ENCODE measurements at regions not wholly inside any gene's neighbourhood (a gene's known extent, or its start where the extent isn't known, plus 50 kb on each side); places are given as distances from the start of the nearest gene placed in this dataset.
A peak's percentile ranks its signal among the peaks of the same experiment; 100 is the strongest.

GRCh38 chr1:39085174-39085573 lies 59.0 kb downstream of the NDUFS5 start:
- Mint-ChIP-seq H3K4me3 (no peak overlapping the region), H3K4me1 (peaks cover 7% of the 10 kb centered on the region), H3K27me3 (peaks cover 41% of the 10 kb centered on the region), H3K27ac (ENCODE audit: low read depth) (no peak overlapping the region), H3K9me3 (no peaks in the 10 kb centered on the region), H3K36me3 (ENCODE audit: insufficient read depth) (no peaks in the 10 kb centered on the region)
- DNase-seq (ENCODE audit: low spot score in 2 of 2) (no peak), ATAC-seq (replicated peaks; ENCODE audit: extremely low read depth, poor library complexity, severe bottlenecking) (no peak)

GRCh38 chr1:39086386-39086785 lies 60.2 kb downstream of the NDUFS5 start:
- no peak overlapping the region for H3K4me3 Mint-ChIP-seq
- no peaks in the 10 kb centered on the region for H3K4me1 Mint-ChIP-seq
- ATAC-seq (replicated peaks; ENCODE audit: extremely low read depth, poor library complexity, severe bottlenecking) (no peak), DNase-seq (ENCODE audit: low spot score in 2 of 2) (no peak)
- H3K9me3 Mint-ChIP-seq, result no peaks in the 10 kb centered on the region
- H3K27me3 Mint-ChIP-seq, result peaks cover 33% of the 10 kb centered on the region
- no peaks in the 10 kb centered on the region for H3K36me3 Mint-ChIP-seq (ENCODE audit: insufficient read depth)
- H3K27ac Mint-ChIP-seq (ENCODE audit: low read depth), result no peak overlapping the region

DNA sequence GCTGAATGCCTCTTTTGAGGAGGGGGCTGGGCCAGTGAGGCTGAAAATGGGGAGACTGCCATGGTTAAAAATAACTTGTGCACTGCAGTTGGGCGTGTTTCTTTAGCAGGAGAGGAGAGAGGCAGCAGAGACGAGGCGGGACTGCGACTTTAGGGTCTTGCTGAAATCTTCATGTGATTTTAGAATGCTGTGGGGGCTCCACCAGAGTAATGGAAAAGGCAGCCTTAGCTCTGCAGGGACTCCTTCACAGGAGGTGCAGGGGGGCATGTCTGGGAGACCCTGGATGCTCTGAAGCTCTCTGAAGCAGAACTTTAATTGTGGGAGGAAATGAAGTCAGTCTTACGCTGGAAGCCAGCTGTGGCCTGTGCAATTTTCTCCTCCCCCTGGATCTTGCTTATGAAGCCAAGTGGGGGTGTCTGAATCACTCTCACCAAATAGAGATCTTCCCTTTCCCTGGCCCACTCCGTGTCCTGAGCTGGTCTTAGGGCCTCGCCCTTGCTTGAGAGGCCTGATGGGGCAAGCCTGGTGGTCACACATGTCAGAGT lies 60.8 kb downstream of the NDUFS5 start:
- no peak for DNase-seq (ENCODE audit: low spot score in 2 of 2)
- no peak for ATAC-seq (replicated peaks; ENCODE audit: extremely low read depth, poor library complexity, severe bottlenecking)

DNA sequence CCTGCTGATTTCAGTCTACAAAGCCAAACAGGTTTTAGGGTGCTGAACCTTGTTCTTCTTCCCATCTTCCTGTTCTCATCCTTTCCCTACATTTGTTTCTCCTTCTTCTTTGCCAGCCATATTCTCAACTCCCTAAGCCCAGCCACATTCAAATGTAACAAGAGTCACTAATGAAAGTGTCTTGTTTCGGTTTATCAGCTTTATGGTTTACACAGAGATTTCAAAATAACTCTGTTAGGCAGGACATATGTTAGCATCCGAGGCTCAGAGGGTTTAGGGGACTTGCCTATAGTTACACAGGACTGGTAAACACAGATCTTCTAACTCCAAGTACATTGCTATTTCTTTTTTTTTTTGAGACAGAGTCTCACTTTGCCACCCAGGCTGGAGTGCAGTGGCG lies 61.3 kb downstream of the NDUFS5 start:
- ATAC-seq (replicated peaks; ENCODE audit: extremely low read depth, poor library complexity, severe bottlenecking) (no peak), DNase-seq (ENCODE audit: low spot score in 2 of 2) (no peak)
- no peaks in the 10 kb centered on the region for H3K4me1 Mint-ChIP-seq
- H3K9me3 Mint-ChIP-seq, result no peaks in the 10 kb centered on the region
- no peak overlapping the region for H3K4me3 Mint-ChIP-seq
- H3K27me3 Mint-ChIP-seq, result peaks cover 26% of the 10 kb centered on the region
- no peak overlapping the region for H3K27ac Mint-ChIP-seq (ENCODE audit: low read depth)
- H3K36me3 Mint-ChIP-seq (ENCODE audit: insufficient read depth), result no peaks in the 10 kb centered on the region

More for the DNA sequence above, 60.8 kb downstream of the NDUFS5 start:
- Mint-ChIP-seq H3K4me1 (no peaks in the 10 kb centered on the region), H3K27ac (ENCODE audit: low read depth) (no peak overlapping the region), H3K36me3 (ENCODE audit: insufficient read depth) (no peaks in the 10 kb centered on the region), H3K9me3 (no peaks in the 10 kb centered on the region), H3K27me3 (peaks cover 31% of the 10 kb centered on the region), H3K4me3 (no peak overlapping the region)

DNA sequence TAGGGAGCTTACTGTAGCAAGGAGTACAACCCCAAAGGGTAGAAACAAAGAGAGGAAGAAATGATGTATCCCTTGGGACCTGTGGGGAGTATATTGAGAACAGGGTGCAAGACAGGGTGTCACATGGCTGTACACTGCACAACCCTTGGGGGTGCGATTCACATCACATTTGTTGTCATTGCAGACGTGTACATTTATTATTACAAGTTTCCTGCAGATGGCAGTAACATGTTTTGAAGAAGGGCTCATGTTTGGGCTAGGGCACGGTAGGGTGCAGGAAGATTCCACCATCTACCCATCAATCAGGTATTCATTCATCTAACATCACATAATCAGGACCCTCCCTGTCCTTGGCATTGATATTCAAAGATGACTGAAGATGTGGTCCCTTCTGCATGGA lies 62.5 kb downstream of the NDUFS5 start:
- Mint-ChIP-seq H3K36me3 (ENCODE audit: insufficient read depth) (no peaks in the 10 kb centered on the region), H3K4me3 (no peak overlapping the region), H3K27ac (ENCODE audit: low read depth) (no peak overlapping the region), H3K9me3 (no peaks in the 10 kb centered on the region), H3K27me3 (peaks cover 14% of the 10 kb centered on the region), H3K4me1 (no peaks in the 10 kb centered on the region)
- DNase-seq (ENCODE audit: low spot score in 2 of 2) (no peak), ATAC-seq (replicated peaks; ENCODE audit: extremely low read depth, poor library complexity, severe bottlenecking) (no peak)

DNA sequence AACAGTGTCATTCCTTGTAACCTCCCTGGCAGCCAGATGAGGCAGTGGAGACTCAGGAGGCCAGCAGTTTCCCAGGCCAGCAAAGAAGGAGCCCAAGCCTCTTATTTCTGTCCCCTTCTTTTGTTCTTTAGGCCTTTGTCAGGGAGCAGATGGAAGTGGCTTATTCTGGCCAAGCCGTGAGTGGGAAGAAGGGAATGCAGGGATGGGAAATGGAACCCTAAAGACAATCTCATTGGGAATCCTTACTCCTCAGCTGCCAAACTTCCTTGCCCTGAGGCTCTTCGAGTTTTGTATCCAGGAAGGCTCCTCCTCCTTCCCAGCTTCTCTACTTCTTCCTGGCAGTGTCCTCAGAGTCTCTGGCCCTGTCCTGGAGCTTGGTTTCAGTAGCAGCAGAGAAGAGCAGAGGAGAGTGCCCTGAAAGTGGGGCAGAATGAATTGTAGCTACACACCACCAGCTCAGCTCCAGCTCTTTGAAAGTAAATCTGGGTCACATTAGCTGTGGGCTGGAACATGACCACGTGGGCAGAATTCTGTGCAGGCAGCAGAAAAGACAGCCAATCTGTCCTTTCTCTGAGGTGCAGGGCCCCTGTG lies 63.9 kb downstream of the NDUFS5 start:
- Mint-ChIP-seq H3K4me1 (no peaks in the 10 kb centered on the region), H3K27me3 (no peaks in the 10 kb centered on the region), H3K9me3 (no peaks in the 10 kb centered on the region), H3K4me3 (no peak overlapping the region), H3K36me3 (ENCODE audit: insufficient read depth) (no peaks in the 10 kb centered on the region), H3K27ac (ENCODE audit: low read depth) (no peak overlapping the region)
- DNase-seq (ENCODE audit: low spot score in 2 of 2), result no peak
- ATAC-seq (replicated peaks; ENCODE audit: extremely low read depth, poor library complexity, severe bottlenecking), result no peak

GRCh38 chr1:39090757-39091380 lies 64.7 kb downstream of the NDUFS5 start:
- H3K27ac Mint-ChIP-seq (ENCODE audit: low read depth), result no peak overlapping the region
- no peaks in the 10 kb centered on the region for H3K4me1 Mint-ChIP-seq
- DNase-seq (ENCODE audit: low spot score in 2 of 2) (no peak), ATAC-seq (replicated peaks; ENCODE audit: extremely low read depth, poor library complexity, severe bottlenecking) (no peak)
- no peaks in the 10 kb centered on the region for H3K36me3 Mint-ChIP-seq (ENCODE audit: insufficient read depth)
- H3K4me3 Mint-ChIP-seq, result no peak overlapping the region
- no peaks in the 10 kb centered on the region for H3K9me3 Mint-ChIP-seq
- no peaks in the 10 kb centered on the region for H3K27me3 Mint-ChIP-seq

- ATAC-seq (replicated peaks; ENCODE audit: extremely low read depth, poor library complexity, severe bottlenecking) (peak; percentile 40), DNase-seq (ENCODE audit: low spot score in 2 of 2) (no peak)
- H3K36me3 Mint-ChIP-seq (ENCODE audit: insufficient read depth), result no peaks in the 10 kb centered on the region
- no peak overlapping the region for H3K4me3 Mint-ChIP-seq
- no peaks in the 10 kb centered on the region for H3K9me3 Mint-ChIP-seq
- no peaks in the 10 kb centered on the region for H3K4me1 Mint-ChIP-seq
- H3K27me3 Mint-ChIP-seq, result no peaks in the 10 kb centered on the region
- H3K27ac Mint-ChIP-seq (ENCODE audit: low read depth), result no peak overlapping the region
Observed at GRCh38 chr1:39091845-39092645, 65.9 kb downstream of the NDUFS5 start.

GRCh38 chr1:39094685-39095084 lies 68.5 kb downstream of the NDUFS5 start:
- Mint-ChIP-seq H3K27me3 (no peaks in the 10 kb centered on the region), H3K27ac (ENCODE audit: low read depth) (no peak overlapping the region), H3K4me3 (no peak overlapping the region), H3K36me3 (ENCODE audit: insufficient read depth) (peaks cover 2% of the 10 kb centered on the region), H3K4me1 (peaks cover 6% of the 10 kb centered on the region), H3K9me3 (no peaks in the 10 kb centered on the region)
- DNase-seq (ENCODE audit: low spot score in 2 of 2) (no peak), ATAC-seq (replicated peaks; ENCODE audit: extremely low read depth, poor library complexity, severe bottlenecking) (no peak)

- no peaks in the 10 kb centered on the region for H3K9me3 Mint-ChIP-seq
- H3K36me3 Mint-ChIP-seq (ENCODE audit: insufficient read depth), result peaks cover 2% of the 10 kb centered on the region
- DNase-seq (ENCODE audit: low spot score in 2 of 2), result peak; percentile 28 to 59
- H3K4me1 Mint-ChIP-seq, result peaks cover 15% of the 10 kb centered on the region
- H3K4me3 Mint-ChIP-seq, result no peak overlapping the region
- no peaks in the 10 kb centered on the region for H3K27me3 Mint-ChIP-seq
- peak overlapping the region; percentile 26 for H3K27ac Mint-ChIP-seq (ENCODE audit: low read depth)
- ATAC-seq (replicated peaks; ENCODE audit: extremely low read depth, poor library complexity, severe bottlenecking), result peak; percentile 83
Observed at GRCh38 chr1:39098546-39099250, 72.5 kb downstream of the NDUFS5 start.

GRCh38 chr1:39102537-39103327 lies 76.6 kb downstream of the NDUFS5 start:
- no peaks in the 10 kb centered on the region for H3K27me3 Mint-ChIP-seq
- no peak for ATAC-seq (replicated peaks; ENCODE audit: extremely low read depth, poor library complexity, severe bottlenecking)
- no peaks in the 10 kb centered on the region for H3K9me3 Mint-ChIP-seq
- H3K36me3 Mint-ChIP-seq (ENCODE audit: insufficient read depth), result peaks cover 4% of the 10 kb centered on the region
- H3K4me3 Mint-ChIP-seq, result no peak overlapping the region
- no peak overlapping the region for H3K27ac Mint-ChIP-seq (ENCODE audit: low read depth)
- peaks cover 26% of the 10 kb centered on the region for H3K4me1 Mint-ChIP-seq
- no peak for DNase-seq (ENCODE audit: low spot score in 2 of 2)
